Islet precursor cell (in vitro differentiated cells): ENCODE measurements at regions not wholly inside any gene's neighbourhood (a gene's known extent, or its start where the extent isn't known, plus 50 kb on each side); places are given as distances from the start of the nearest gene placed in this dataset.
A peak's percentile ranks its signal among the peaks of the same experiment; 100 is the strongest.

ENCODE experiments used
- DNase-seq: peaks from one replicate; pipeline ENCODE4 v3.0.0-alpha.2; 2018

DNA sequence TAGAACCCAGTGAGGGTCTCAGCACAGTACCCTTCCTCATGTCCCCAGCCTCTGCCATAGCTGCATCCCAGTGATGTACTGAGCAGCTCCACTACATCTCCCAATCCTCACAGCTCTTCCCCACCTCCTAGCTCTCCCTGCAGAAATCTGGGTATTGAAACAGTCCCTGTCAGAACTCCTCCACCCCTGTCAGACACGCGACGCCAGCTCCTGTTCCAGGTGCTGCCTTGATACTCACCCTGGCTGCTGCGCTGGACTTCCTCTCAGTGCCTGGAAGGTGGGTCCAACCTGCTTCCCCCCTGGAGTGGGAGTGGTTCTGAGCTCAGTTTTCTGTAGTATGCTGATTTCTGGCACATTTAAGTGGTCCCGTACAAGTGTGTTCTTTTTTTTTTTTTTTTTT lies 160.9 kb upstream of the SLCO3A1 start:
- DNase-seq, result no peak

DNA sequence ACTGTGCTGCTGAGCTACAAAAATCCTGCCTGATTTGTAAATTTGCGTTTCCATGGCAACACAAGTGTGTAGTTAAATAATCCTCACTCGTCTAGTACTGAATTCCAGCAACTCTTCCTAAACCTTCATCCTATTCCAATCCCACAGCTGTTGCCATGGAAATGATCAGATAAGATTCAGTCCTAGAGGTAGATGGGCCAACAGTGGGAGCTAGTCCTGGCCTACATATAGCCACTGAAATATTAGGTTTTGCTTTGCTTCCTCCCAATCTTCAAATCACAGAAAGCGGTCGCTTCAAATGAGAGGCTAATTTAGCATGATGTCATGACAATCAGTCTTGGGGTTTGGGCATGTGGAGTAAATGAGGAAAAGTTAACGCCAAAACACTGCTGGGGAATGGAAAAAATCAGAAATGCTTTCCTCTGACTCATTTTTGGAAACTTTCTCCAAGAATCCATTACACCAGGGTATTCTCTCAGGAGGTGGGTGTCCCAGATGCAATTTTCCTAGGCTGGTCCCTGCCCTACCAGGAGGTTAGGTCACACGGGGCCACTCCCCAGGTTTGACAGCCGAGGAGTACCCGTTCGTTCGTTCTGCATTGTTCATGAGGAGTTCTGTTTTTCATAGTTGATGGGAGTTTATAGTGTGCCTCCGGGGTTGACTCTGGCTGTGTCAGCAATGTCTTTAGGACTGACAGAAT lies 159.2 kb upstream of the SLCO3A1 start:
- no peak for DNase-seq

DNA sequence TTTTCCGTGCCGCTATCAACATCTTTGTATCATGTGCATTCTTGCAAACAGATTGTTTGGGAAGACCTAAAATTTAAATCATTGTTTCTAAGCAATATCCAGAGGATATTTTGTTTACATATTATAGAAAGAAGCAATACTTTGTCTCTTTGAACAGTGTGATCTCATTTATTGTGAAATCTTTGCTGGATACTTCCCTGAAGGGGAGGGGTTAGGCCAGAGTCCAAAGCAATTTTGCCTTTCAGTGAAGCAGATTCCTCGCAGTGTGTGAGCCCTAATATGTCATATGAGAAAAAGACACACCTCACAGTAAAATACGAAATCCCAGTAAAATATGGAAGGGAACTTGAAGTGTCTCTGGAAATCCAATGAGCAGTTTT lies 158.7 kb upstream of the SLCO3A1 start:
- DNase-seq, result no peak

DNA sequence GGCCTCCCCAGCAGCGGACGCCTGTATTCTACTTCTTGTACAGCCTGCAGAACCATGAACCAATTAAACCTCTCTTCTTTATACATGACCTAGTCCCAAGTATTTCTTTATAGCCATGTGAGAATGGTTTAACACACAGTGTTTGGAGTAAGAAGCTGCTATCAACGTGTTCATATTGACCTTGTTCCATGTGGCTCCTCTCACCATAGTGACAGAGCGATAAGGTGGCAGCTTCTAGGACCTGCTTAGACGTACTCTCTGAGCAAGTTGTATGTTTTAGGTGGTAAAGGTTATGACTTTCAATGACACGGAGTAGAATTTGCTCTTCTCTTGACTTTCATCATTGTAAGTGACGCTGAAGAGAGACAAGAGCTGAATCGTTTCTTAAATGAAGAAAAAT lies 157.7 kb upstream of the SLCO3A1 start:
- DNase-seq, result no peak

DNA sequence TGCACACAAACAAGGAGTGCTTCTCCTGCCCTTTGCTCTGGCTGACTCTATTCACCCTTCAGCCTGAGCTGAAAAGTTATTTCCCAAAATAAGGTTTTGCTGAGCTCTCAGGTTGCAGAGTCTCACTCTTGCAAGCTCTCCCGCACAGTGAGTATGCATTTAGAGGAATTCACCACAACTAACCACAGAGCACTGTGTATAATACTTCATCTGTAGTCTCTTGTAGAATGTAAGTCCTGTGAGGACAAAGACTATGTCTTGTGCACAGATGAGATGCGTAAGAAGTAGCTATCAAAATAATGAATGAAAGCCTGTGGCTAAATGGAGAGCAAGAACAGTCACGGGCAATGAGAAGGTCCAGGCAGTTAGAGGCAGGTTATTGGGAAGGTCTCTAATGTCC lies 156.5 kb upstream of the SLCO3A1 start:
- no peak for DNase-seq

DNA sequence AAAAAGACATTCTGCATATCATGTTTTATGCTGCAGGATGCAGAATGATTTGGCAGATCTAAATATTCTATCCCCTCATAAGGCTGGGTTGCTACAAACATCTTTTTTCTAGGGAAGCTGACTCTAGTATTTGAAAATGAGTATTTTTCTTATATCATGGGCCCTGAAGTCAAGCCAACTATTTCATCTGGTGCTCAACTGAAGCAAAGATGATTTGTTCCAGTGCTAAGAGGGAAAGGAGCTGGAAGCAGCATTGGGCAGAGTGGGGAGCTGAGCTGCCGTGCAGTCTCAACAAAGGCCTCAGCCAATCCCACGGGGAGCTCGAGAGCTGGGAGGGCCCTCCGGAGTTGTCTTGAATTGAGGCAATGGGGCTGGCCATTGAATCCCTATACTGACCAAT lies 155.3 kb upstream of the SLCO3A1 start:
- no peak for DNase-seq

DNA sequence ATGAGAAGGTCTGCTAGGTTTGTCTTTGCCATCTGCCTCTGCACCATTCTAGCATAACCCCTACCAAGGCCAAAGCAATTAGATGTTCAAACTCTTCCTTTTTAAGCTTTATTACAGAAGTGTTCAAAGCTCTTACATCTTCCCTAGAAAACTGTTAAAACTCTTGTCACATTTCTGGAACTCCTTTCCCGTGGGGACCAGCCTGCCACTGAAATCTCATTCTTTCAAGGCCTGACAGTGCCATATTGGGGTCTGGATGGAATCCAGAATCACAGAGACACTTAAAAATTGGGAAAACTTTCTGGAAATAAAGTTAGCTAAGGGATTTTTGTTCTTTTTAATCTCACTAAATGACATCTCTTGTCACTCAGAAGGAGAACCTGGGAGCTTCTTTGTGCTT lies 153.8 kb upstream of the SLCO3A1 start:
- no peak for DNase-seq

DNA sequence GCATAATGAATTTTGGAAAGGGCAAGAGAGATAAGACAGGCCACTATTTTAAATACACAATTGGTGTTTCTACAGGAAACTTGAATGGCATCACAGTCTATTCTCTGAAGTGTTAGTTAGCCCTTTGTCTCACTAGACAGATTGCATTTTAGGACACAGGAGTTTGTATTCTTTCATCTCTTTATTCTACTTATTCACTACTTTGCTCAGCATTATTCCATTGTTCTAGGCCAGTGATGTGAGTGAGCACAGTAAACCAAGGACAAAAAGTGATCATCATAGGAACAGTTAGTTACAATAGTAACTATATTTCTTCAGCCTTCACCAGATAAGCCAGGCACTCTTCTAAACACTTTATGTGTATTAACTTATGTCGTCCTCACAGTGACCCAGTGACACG lies 150.2 kb upstream of the SLCO3A1 start:
- DNase-seq, result no peak

DNA sequence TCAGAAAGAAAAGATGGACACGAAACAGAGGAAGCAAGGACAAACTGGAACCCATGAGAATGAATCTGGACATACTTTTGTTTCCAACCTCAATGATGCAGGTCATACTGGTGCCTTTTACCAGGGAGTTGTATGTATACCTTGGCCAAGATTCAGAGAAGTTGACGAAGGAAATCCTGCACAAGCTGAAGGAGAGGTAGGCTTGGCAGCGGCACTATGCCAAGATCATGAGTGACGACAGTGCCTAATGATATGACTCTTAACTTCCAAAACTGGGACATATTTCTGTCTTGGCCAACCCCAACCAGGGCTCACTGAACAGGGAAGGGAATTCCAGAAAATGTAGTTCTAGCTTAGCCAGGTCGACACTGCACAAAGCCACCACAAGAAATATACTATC lies 149.2 kb upstream of the SLCO3A1 start:
- no peak for DNase-seq

DNA sequence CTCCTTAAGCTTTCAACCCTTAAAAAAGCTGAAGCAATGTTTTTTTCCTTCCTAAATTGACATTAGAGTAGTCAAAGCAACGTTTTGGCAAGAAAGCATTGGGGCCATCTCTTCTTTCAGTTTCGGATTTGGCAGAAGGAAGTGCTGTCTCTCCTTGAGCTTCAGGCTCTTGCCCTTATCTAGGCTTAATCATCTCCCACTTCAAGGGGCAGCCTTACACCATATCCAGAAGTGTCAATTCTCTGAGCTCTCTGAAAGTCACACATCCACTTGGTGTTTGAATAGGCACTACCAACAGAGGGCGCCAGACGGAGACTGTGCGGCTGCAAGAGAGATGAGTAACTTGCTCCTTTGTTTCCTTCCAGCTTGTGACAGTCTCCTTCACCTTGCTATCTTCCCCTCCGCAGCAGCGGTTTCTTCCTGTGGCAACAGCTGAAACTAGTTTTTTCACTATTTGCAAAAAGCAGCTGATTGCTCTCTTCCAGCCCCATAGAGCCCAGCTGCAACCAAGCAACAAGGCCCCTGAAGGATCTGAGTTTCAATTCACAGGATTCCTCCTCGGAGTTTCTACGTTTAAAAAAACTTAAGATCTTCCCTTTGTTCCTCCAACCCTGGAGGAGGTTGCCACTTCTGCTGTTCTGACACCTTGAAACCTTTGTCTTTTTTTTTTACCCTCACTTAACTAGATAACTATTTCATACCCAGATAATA lies 147.0 kb upstream of the SLCO3A1 start:
- peak; percentile 94 for DNase-seq

DNA sequence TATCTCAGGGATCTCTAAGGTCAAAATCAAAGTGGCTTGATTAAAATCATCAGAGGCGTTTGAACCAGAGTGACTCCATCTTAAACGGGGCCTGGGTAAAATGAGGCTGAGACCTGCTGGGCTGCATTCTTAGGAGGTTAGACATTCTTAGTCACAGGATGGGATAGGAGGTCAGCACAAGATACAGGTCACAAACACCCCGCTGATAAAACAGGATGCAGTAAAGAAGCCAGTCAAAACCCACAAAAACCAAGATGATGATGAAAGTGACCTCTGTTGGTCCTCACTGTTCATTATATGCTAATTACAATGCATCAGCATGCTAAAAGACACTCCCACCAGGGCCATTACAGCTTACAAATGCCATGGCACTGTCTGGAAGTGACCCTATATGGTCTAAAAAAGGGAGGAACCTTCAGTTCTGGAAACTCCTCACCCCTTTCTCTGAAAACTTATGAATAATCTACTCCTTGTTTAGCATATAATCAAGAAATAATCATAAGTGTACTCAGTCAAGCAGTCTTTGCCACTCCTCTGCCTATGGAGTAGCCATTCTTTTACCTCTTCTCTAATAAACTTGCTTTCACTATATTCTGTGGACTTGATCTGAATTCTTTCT lies 143.3 kb upstream of the SLCO3A1 start:
- DNase-seq, result peak; percentile 76

DNA sequence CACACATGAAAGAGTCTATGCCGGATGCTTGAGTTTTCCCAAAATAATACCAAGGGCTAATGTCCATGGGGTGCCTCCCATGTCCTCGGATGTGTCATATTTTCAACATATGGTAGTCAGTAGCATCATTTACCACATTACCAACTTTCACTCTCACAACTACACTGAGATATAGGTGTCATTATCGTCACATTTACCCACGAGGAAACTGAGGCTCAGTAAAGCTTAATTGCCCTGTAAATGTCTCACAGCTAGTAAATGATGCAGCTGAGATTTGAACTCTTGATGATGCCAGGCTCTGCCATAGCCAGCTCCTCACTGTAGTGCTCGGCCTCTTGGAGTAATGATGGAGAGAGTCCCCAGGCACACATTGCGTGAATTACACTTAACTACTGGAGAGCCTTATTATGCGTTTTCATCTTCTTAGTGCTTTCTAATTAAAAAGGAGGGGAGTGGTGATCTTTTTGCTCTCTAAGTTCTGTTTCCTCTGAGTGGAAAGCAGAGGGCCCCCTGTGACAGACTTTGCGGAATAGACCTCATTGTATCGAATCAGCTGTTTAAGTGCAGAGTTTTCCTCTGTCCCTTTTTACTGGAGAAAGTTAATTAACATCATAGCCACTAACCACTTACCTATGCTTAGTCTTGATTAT lies 142.0 kb upstream of the SLCO3A1 start:
- DNase-seq, result no peak

DNA sequence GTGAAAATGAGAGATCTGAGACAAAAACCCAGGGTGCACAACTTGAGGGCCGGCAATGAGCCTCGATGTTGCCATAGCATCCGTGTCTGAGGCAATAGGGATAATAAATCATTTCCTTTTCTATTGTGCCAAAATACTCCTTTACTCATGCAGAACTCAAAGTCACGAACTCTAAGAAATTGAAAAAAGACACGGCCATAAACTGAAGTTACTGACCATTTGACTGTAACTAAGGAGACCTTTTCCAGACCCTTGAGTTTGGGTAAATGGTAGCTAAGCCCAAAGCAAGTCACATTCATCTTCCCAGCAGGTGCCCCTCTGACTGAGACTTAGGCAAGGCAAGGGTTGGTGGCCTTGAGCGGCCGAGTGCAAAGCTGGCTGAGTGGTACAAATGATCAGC lies 141.2 kb upstream of the SLCO3A1 start:
- DNase-seq, result no peak

DNA sequence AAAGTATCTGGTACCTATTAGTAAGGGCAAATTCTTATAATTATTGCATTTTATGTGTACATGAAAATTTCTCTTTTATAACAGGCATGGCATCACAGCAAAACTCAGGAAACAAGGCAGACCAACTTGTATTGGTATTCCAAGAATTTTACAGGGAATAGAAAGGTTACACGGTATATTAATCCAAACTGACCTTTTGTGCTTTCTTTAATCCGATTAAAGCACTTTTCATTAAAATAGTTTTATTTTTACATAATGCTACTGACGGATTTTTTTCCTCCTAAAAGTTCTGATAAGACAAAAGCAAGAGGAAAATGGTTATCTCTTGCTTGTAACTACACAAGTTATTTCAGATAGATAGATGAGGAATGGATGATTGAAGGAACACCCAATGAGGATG lies 137.0 kb upstream of the SLCO3A1 start:
- DNase-seq, result no peak

DNA sequence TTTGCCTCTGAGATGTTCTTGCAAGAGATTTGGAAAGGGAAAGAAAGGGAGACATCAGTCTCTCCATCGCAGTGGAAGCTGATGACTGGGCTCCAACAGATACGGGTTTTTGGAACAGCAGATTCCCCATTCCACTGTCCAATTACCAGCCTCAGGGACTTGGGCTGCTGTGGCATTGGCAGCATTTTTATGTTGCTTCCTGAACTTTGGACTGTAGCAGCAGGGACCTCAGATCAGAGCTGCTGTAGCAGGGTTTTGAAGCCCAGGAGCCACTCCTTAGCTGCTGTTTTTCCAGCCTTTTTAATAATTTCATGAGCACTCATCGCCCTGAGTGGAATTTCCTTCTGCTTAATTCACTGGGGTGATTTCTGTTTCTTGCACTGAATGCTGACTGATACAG lies 135.7 kb upstream of the SLCO3A1 start:
- no peak for DNase-seq

DNA sequence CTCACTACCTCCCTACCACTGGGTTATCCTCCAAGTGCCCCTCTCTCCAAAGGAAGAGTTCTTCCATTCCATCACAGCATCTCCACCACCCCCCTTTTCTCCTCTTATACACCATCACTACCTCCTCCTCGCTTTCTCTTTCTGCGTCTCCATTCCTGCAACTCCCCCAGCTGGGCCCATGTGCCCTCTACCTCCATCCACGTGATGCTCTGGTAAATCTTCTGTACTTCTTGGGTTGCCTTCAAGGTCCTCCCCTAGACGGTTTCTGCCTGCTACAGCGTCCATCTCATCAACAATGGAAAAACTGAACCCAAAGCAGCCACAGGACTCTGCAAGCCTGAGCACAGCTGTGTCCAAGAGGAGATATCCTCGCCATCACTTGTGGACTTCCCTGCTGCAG lies 129.5 kb upstream of the SLCO3A1 start:
- no peak for DNase-seq

DNA sequence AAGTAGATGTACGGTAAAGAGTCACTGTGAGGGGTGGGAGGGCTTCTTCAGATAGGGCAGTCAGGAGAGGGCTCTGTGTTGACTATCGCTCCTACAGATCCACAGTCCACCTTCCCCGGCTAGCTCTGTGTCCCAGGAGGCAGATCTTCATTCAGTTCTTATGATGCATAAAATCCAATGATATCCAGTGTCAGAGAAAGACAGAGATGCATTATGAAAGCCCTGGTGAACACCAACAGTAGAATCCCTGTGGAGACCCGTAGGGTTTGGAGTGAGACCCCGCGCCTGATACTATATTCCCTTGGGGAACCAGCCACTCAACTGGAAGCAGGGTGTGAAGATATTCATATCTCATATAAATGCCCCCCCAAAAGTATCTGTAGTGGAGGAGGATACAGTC lies 119.8 kb upstream of the SLCO3A1 start:
- DNase-seq, result no peak

DNA sequence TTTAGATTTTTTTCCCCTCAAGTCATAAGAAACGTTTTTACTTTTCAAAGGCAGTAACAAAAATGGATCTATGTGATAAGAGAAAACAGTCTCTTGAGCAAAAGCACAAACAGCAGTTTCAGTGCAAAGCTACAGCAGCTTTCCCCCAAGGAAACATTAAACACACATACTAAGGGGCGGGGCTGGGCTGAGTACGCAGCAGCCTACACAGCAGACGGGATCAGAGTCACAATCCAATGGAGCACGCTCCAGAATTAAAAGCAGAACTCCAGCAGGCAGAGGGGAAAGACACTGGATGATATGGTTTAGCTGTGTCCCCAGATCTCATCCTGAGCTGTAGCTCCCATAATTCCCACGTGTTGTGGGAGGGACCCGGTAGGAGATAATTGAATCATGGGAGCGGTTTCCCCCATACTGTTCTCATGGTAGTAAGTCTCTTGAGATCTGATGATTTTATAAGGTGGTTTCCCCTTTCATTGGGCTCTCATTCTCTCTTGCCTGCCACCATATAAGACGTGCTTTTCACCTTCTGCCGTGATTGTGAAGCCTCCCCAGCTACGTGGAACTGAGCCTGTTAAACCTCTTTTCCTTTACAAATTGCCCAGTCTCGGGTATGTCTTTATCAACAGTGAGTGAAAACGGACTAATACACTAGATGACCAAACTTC lies 116.2 kb upstream of the SLCO3A1 start:
- no peak for DNase-seq

DNA sequence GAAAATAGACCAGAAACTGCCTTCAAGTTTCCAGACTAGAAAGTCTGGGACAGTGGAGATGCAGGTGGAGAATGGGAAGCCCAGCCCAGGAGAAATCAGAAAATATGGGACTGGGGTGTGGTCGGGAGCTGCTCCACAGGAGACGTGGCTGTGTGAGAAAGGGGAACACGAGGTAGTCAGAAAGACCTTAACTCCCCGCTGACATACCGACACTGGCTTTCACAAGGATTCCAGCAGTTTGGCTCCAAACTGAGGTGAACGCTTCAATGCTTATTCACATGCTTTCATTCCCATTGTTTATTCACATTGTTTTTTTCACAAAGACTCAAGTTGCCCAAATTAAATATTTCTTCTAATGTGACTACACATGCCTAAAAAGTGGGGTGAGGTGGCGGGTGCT lies 111.5 kb upstream of the SLCO3A1 start:
- no peak for DNase-seq

DNA sequence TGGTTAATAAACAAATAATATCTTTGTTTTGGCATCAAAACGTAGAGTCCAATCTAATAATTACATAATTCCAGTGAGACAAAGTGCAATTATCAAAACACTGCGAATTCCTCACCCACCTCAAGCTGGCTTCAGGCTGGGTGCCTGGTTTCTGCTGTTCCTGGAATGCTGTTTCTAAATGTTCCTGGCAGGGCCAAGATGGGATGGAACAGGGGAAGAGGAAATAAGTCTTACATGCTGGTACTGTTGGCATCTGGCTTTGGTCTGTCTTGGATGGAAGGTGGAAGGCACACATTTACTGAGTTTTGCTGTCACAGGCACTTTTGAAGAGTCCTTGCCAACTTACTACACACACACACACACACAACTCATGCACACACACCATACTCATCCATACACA lies 101.9 kb upstream of the SLCO3A1 start:
- DNase-seq, result no peak

DNA sequence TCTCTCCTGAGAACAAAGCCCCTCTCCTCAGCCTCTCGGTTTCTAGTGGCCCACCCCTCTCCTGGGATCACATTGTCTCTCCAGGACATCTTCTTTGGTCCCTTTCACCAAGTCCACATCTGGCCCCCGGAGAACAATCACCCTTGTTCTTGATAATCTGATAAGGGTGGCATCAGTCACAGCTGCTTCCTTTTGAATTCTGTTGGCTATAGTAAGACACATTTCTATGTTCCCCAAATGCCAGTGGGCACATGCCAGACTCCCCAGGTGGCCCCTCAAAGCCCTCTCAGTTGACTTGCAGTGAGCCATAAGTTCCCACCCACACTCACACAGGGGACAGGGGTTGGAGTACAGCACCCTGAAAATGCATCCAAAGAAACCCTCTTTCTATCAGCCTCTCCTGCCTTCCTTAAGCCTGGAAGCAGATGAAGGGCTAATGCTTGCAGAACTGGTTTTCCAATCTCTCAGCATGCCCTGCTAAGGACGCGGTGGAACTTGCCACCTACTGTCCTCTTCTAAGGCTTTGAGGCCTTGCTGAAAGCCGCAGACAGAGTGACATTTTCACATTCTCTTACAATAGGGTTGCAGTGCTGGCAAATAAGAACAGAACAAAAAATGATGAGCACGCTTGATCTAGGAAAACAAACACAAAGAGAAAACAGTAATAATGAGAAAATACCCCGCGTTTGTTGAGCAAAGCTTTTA lies 101.3 kb upstream of the SLCO3A1 start:
- no peak for DNase-seq

DNA sequence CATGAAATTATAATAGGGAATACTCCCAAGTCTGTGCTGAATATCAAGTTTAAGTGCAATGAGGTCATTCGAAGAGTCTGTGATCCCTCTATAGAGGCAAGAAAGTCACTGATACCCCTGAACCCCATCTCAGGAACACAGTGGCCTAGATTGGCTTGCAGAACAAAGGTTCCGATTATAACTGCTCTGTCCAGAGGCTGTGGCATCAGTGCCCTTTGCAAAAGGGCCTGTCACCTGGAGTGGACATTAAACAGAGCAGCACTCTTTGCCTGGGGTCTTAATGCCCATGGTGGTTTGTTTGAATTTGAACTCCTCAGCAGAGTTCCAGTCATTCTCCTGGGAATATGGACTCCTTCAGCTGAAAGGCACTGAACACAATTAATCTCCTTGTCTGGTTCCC lies 93.9 kb upstream of the SLCO3A1 start:
- no peak for DNase-seq

DNA sequence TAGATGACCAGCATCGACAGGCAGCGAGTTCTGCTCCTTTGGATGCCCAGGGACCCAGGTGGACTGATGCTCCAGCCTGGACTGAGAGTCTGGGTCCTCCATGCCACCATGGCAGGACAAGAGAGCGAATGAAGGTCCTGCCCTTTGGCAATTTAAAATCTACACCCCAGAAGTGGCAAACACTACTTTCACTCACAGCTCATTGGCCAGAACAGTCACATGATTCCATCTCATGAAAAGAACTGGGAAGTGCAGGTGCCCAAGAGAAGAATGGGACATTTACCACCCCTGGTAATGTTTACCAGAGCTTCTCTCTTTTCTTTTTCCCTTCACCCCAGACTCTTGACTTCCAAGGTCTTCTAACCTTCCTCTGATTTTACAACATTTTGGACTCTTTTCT lies 87.8 kb upstream of the SLCO3A1 start:
- DNase-seq, result no peak
